Skeletal muscle cell (primary cell): ENCODE measurements at regions not wholly inside any gene's neighbourhood (a gene's known extent, or its start where the extent isn't known, plus 50 kb on each side); places are given as distances from the start of the nearest gene placed in this dataset.
"Not testable (repeated sequence)": the region's sequence is repeated elsewhere in the genome, so short reads cannot be mapped to it uniquely, and the experiment has no call there.

Experiments used
- DNase-seq: peaks from one replicate; pipeline ENCODE4 v3.0.0-alpha.2; 2010; ENCODE audit warnings: low read depth
- H3K4me3 ChIP-seq: 2 replicates; pipeline ENCODE4 v1.5.1; 2011; ENCODE audit warnings: low read depth, mild to moderate bottlenecking, control low read depth, low read length, moderate library complexity

- H3K4me3 ChIP-seq, result no peak overlapping the region
- no peak for DNase-seq
These were observed 357.1 kb upstream of the PRR16 start for GRCh38 chr5:120106912-120107525.

GRCh38 chr5:120108586-120109248 is 355.4 kb upstream of the PRR16 start:
- no peak overlapping the region for H3K4me3 ChIP-seq
- peak; percentile 33 for DNase-seq

DNA sequence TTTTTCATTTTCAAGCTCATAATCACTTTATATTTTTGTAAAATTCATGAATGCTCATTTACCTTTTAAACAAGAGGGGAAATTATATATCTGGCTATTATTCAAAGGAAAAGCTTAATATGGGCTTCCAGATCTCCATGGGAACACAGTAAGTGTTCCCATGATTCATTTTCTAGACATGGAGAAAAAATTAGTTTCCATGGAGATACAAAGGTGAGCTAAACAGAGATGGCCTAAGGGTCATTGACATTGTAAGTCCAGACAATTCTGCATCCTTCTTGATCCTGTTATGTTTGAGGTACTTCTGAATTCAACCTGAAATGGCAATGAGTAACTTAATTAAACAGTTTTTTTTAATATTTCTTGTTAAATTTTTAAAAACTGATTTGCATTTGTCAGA is 341.4 kb upstream of the PRR16 start:
- no peak for DNase-seq
- no peak overlapping the region for H3K4me3 ChIP-seq

- no peak overlapping the region for H3K4me3 ChIP-seq
- DNase-seq, result no peak
These were observed 340.1 kb upstream of the PRR16 start for GRCh38 chr5:120124031-120124430.

- no peak for DNase-seq
- no peak overlapping the region for H3K4me3 ChIP-seq
These were observed 339.1 kb upstream of the PRR16 start for GRCh38 chr5:120124961-120125360.

GRCh38 chr5:120132347-120132746 is 331.8 kb upstream of the PRR16 start:
- not testable (repeated sequence) for H3K4me3 ChIP-seq, DNase-seq

- no peak for DNase-seq
- H3K4me3 ChIP-seq, result no peak overlapping the region
These were observed 329.2 kb upstream of the PRR16 start for GRCh38 chr5:120134944-120135343.

DNA sequence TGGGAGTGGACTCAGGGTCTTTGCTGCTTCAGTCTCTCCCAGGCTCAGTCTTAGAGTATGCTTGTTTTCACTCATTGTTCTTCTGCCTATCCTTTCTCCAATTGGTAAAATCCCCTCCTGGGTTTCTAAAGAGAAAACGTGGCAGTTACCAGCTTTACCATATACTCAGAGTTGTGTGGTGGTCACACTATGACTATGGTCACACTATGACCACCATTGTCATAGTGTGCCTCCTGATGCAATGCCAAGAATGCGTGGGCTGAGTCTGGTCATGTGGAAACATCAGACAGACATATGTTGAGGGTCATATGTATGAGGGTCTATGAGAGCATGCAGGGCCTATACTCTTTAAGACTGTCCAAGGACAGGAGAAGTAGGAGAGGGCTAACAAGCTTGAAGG is 326.5 kb upstream of the PRR16 start:
- DNase-seq, result no peak
- H3K4me3 ChIP-seq, result no peak overlapping the region

DNA sequence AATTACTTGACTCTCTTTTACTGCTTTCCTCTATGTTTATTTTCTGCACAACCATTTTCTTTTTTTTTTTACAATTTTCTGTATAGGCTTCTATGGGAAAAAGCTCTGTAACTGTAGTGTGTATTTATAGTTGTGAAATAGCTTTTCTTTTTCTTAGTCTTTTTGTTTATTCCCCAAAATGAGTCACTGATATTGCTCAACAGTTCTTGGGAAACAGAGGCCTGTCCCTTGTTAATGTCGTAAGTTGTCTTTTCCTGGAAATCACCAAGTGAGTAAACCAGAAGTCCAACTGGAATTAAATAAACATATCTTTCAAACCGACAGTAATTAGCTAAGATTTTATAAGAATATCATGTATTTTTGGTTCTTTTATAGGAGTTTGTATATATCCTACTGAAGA is 325.1 kb upstream of the PRR16 start:
- DNase-seq, result peak; percentile 93
- no peak overlapping the region for H3K4me3 ChIP-seq

GRCh38 chr5:120140501-120140900 is 323.6 kb upstream of the PRR16 start:
- DNase-seq, result no peak
- no peak overlapping the region for H3K4me3 ChIP-seq

DNA sequence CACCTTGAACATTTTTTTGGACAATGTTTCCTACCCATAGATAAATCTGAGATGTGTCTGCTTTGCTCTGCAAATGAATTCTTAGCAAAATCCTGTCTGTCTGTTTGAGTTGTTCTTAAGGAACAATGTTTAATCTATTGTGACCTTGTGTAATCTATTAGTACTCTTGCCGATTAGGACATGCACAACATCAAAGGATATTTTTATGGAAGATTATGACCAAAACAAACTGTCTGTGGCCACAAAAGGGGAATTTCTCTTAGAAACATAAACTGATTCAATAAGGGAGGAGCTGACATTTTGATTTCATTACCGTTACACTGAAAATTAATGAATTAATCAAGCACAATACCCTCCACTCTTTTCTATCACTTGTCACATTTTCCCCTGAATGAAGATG is 323.0 kb upstream of the PRR16 start:
- H3K4me3 ChIP-seq, result no peak overlapping the region
- DNase-seq, result no peak

- DNase-seq, result no peak
- H3K4me3 ChIP-seq, result no peak overlapping the region
These were observed 317.3 kb upstream of the PRR16 start for GRCh38 chr5:120146787-120147186.

DNA sequence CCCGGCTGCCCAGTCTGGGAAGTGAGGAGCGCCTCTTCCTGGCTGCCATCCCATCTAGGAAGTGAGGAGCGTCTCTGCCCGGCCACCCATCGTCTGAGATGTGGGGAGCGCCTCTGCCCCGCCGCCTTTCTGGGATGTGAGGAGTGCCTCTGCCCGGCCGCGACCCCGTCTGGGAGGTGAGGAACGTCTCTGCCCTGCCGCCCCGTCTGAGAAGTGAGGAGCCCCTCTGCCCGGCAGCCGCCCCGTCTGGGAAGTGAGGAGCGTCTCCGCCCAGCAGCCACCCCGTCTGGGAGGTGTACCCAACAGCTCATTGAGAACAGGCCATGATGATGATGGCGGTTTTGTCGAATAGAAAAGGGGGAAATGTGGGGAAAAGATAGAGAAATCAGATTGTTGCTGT is 316.2 kb upstream of the PRR16 start:
- not testable (repeated sequence) for DNase-seq, H3K4me3 ChIP-seq

GRCh38 chr5:120150770-120151169 is 313.3 kb upstream of the PRR16 start:
- H3K4me3 ChIP-seq, result no peak overlapping the region
- DNase-seq, result no peak

- no peak for DNase-seq
- H3K4me3 ChIP-seq, result no peak overlapping the region
These were observed 312.9 kb upstream of the PRR16 start for GRCh38 chr5:120151181-120151580.

DNA sequence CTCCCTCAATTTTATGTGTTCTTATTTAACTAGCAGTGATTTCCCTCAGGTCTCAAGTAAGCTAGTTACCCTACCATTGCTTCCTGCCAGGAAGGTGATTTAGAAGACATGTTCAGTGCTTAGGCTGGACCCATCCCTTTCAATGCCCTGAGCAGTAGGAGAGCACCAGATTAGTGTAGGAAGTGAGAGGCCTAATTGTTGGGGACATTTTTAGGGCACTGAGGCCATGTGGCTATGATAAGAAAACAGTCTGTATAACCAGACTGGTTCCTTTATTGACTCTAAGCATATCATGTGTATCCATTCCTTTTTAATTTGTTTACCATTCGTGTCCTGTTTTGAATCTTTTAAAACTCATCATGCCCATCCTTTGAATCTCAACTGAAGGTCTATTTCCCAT is 312.3 kb upstream of the PRR16 start:
- no peak overlapping the region for H3K4me3 ChIP-seq
- DNase-seq, result no peak

GRCh38 chr5:120152472-120152871 is 311.6 kb upstream of the PRR16 start:
- H3K4me3 ChIP-seq, result no peak overlapping the region
- peak; percentile 76 for DNase-seq

DNA sequence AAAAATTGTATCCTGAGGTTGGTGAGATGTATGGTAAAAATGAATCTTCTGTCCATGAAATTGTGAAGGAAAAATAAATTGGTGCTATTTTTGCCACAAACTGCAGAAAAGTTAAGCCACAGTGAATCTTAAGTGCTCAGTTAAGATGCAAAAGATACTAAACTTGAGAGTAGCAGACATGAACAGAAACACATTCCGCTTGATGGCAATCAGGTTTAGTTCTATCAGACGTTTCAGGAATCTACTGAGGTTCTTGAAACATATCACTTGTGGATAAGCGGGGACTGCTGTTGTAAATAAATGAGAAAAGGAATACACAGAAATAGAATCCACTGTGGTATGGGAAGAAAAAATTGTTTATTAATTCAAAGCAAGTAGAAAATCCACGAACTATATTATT is 311.2 kb upstream of the PRR16 start:
- H3K4me3 ChIP-seq, result no peak overlapping the region
- no peak for DNase-seq

DNA sequence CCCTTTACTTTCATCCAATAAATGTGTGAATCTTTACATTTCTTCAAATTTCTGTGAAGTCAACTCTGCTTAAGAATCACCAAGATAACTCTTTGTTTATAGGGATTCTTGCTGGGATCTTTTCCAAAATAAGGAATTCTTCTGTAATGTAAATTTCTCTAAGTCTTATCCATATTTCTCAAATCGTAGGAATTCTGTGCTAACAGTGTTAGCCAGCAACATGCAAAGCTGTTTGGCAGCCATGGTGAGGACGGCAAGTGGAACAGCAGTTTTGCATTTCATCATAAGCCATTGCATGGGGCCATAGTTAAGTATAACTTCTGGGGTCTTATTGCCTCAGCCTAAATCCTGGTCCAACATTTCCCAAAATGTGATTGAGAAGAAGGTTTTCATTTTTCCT is 310.5 kb upstream of the PRR16 start:
- DNase-seq, result no peak
- no peak overlapping the region for H3K4me3 ChIP-seq

DNA sequence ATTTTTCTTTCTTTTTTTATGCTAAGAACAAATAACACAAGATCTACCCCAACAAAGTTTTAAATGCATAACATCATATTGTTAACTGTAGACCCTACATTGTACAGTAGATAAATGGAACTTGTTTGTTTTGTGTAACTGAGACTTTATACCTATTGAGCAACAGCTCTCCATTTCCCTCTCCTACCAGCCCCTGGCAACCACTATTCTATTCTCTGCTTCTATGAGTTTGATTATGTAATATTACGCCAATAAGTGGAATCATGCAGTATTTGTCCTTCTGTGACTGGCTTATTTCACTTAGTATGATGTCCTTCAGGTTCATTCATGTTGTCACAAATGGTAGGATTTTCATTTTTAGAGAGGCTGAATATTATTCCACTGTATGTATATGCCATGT is 308.2 kb upstream of the PRR16 start:
- no peak overlapping the region for H3K4me3 ChIP-seq

GRCh38 chr5:120158211-120158610 is 305.9 kb upstream of the PRR16 start:
- no peak for DNase-seq
- H3K4me3 ChIP-seq, result no peak overlapping the region

More for the DNA sequence above, 308.2 kb upstream of the PRR16 start:
- no peak for DNase-seq
